D721Med (cell line): ENCODE measurements at regions not wholly inside any gene's neighbourhood (a gene's known extent, or its start where the extent isn't known, plus 50 kb on each side); places are given as distances from the start of the nearest gene placed in this dataset.
"Not testable (repeated sequence)": the region's sequence is repeated elsewhere in the genome, so short reads cannot be mapped to it uniquely, and the experiment has no call there.

Source experiments
- DNase-seq: peaks from one replicate; pipeline ENCODE4 v3.0.0; 2011; ENCODE audit warnings: low spot score; ENCODE audit not compliant: insufficient read length
- FAIRE-seq: peaks from 2 replicates; lab custom pipeline; 2011; peaks lifted over from hg19 to GRCh38; lab: Jason Lieb, UNC
- TF ChIP-seq, protein P1 (sequence below): IDR thresholded peaks from 2 replicates; pipeline ENCODE4 v1.5.1; 2012; ENCODE audit warnings: mild to moderate bottlenecking, control low read depth; ENCODE audit not compliant: insufficient read depth; ENCODE audit errors: missing control alignments

DNA sequence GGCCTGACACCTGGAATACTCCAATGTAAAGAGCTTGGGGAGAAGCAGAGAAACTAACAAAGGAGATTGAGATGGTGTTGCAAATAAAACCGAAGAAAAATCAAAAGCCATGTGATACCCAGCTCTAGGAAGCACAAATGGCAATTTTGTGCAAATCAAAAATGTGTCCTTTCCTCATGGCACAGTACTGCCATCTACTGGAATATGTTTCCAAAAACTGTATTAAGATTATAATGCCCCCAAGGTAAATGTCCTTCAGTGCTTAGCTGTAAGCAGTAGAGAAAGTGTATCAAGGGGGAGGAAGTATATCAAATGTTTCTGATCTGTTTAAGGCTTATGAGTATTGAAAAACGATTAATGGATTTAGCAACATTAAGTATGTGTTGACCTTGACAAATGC, 620.3 kb downstream of the ZWINT start:
- DNase-seq, result not testable (repeated sequence)
- peak; percentile 29 for FAIRE-seq
- TF ChIP-seq, protein P1, sequence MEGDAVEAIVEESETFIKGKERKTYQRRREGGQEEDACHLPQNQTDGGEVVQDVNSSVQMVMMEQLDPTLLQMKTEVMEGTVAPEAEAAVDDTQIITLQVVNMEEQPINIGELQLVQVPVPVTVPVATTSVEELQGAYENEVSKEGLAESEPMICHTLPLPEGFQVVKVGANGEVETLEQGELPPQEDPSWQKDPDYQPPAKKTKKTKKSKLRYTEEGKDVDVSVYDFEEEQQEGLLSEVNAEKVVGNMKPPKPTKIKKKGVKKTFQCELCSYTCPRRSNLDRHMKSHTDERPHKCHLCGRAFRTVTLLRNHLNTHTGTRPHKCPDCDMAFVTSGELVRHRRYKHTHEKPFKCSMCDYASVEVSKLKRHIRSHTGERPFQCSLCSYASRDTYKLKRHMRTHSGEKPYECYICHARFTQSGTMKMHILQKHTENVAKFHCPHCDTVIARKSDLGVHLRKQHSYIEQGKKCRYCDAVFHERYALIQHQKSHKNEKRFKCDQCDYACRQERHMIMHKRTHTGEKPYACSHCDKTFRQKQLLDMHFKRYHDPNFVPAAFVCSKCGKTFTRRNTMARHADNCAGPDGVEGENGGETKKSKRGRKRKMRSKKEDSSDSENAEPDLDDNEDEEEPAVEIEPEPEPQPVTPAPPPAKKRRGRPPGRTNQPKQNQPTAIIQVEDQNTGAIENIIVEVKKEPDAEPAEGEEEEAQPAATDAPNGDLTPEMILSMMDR, result peak; percentile 43

DNA sequence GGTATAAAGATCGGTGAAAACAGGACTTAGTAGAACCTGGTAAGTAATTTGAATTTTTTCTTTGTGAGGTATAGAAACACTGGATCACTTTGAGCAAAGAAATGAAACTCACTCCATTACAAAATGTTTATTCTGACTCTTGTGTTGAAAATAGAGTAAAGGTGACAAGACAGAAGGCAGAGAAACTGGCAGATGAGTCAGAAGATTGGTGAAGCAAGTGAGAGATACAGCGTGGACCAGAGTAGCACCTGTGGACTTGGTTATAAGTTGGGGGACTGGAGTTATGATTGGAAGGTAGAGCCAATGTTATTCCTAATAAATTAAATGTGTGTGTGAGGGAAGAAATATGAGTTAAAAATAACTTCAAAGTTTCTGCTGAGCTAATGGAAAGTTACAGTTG, 620.9 kb downstream of the ZWINT start:
- FAIRE-seq (no peak), DNase-seq (no peak)
- TF ChIP-seq, protein P1, result no peak

DNA sequence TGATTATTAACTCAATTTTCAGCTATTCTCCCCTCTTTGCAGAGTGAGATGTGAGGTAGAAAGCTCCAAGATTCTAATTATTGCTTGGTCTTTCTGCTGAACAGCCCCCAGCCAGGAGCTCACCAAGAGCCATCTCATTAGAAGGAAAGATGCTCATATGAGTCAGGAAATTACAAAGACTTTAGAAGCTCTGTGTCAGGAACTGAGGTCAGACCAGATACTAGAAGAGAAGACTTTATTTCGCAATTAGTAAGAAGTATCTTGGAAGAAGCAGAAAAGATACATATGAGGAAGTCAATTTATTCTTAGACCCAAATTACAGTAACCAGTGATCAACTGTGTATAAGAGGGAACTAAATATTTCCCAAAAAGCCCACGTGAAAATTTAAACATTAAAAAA, 626.9 kb downstream of the ZWINT start:
- FAIRE-seq, result no peak
- TF ChIP-seq, protein P1, result no peak
- no peak for DNase-seq

DNA sequence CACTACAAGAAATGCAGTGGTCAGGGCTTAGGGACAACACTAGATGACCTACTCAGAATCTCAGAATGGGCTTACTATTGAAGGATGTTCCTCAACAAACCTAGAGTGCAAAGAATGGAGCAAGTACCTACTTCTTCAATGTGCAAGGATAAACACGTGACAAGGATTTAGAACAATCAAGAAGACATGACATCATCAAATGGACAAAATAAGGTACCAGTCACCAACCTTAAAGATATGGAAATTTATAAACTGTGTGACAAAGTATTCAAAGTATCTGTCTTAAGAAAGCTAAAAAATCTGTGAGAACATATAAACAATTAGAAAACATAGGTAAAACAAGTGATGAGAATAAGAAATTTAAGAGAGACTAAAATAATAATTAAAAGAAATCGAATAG, 656.1 kb downstream of the ZWINT start:
- FAIRE-seq (no peak), DNase-seq (no peak)
- TF ChIP-seq, protein P1, result no peak

DNA sequence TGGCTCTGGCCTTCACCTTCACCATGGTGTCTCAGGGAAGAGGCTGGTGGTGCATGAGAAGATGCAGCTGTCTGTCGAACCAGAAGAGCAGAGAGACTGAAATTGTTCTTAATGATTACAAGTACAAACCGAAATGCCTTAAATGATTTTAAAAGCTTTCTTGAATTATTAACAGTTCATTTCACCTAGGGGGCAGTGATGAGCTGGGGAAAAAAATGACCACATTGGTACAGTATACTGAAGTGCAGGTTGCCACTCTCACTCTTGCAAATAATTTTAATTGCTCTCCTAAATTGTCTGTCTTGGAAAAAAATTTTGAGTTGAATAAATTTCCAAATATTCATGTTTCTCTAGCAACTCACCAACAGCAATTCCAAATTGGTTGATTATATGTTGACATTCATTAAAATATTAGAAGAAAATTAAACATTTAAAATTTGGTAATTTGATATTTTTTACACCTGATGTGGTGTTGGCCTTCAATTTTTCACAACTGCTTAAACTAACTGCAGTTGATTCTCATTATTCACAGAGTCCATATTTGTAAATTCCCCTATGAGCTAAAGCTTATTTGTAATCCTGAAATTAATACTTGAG, 692.6 kb downstream of the ZWINT start:
- FAIRE-seq (no peak), DNase-seq (no peak)
- TF ChIP-seq, protein P1, result peak; percentile 38

DNA sequence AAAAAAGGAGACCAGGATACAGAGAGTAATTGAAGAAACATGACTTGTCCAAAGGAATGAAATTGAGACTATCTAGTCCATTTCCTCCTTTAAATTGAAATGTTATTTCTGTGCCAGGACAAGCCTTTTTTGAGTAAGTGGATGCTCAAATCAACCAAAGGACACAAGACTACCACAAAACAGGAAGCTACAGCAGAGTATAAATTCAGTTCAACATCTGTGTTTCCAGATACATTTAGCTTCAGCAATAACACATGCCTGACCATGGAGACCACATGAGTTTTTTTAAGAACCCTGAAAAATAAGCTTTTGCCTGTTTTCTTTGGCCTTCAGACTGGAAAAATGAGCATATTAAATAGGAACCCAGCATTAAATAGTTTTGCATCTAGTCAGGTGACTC, 707.5 kb downstream of the ZWINT start:
- FAIRE-seq (no peak), DNase-seq (no peak)
- TF ChIP-seq, protein P1, result no peak

DNA sequence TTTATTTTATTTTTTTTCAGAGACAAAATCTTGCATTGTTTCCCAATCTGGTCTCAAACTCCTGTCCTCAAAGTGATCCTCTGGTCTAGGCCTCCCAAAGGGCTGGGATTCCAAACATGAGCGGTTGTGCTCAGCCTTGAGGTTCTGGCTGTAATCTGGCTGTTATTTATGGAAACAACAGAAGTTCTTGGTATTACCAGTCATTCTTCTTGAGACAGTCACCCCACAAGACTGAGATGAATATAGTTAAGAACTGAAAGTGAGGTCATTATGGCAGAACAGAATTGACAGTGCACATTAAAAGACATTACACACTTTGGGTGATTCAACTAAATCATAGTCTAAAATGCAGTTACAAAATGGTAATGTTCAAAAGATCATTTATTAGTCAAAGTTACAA, 719.5 kb downstream of the ZWINT start:
- DNase-seq (no peak), FAIRE-seq (no peak)
- TF ChIP-seq, protein P1, result no peak
